ENCODE measurements at regions not wholly inside any gene's neighbourhood (a gene's known extent, or its start where the extent isn't known, plus 50 kb on each side); places are given as distances from the start of the nearest gene placed in this dataset.

GRCh38 chr5:54612711-54613110, 95.2 kb downstream of the SNX18 start:
- no peak for DNase-seq (ENCODE audit: low read depth in 2 of 2)

GRCh38 chr5:54611290-54611951, 93.9 kb downstream of the SNX18 start:
- no peak for DNase-seq (ENCODE audit: low read depth in 2 of 2)

- peak; percentile 54 to 55 for DNase-seq (ENCODE audit: low read depth in 2 of 2)
Measured at GRCh38 chr5:54610197-54610944, 92.8 kb downstream of the SNX18 start.

GRCh38 chr5:54608423-54609085, 91.0 kb downstream of the SNX18 start:
- DNase-seq (ENCODE audit: low read depth in 2 of 2), result no peak

- no peak for DNase-seq (ENCODE audit: low read depth in 2 of 2)
Measured at GRCh38 chr5:54607006-54607405, 89.4 kb downstream of the SNX18 start.

GRCh38 chr5:54603372-54603771, 85.8 kb downstream of the SNX18 start:
- DNase-seq (ENCODE audit: low read depth in 2 of 2), result peak in 1 of 2 experiments; percentile 46

- no peak for DNase-seq (ENCODE audit: low read depth in 2 of 2)
Measured at GRCh38 chr5:54602475-54602874, 84.9 kb downstream of the SNX18 start.

GRCh38 chr5:54601411-54602230, 84.1 kb downstream of the SNX18 start:
- DNase-seq (ENCODE audit: low read depth in 2 of 2), result no peak
